G401 (cell line): ENCODE measurements at regions not wholly inside any gene's neighbourhood (a gene's known extent, or its start where the extent isn't known, plus 50 kb on each side); places are given as distances from the start of the nearest gene placed in this dataset.

Source experiments
- DNase-seq: peaks from one replicate; pipeline ENCODE4 v3.0.0-alpha.2; 2015; ENCODE audit warnings: low spot score
- in situ Hi-C: cut with HindIII; loops from 2 replicates; pipeline ENCODE4 v1.10.0; 2016; ENCODE audit warnings: low sequenced_read_pairs, mixed read lengths

- no peak for DNase-seq
- in situ Hi-C loops = no loop called here
Measured at GRCh38 chr21:24096651-24097050, 1510.6 kb downstream of the MRPL39 start.

- in situ Hi-C loops = no loop called here
- no peak for DNase-seq
Measured at GRCh38 chr21:24093032-24093431, 1514.2 kb downstream of the MRPL39 start.

DNA sequence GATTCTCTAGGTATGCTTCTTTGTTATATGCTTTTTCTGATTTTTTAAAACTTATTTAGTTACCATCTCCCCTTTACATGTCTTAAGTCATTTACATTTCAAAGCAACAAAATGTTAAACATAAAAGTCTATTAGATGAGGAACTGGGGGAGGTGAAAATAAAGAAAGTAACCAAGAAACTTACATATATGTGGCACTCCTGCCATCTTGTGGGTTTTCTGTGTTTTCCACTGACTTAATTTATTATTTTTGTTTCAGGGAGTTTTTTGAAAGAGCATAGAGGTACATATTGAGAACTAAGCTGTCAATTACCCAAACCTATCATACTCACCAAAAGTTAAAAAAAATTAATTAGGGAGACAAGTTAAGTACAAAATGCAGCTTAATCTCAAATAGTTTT, 1531.1 kb downstream of the MRPL39 start:
- in situ Hi-C loops = no loop called here
- no peak for DNase-seq

GRCh38 chr21:24055696-24056095, 1551.6 kb downstream of the MRPL39 start:
- no peak for DNase-seq
- in situ Hi-C loops = no loop called here

DNA sequence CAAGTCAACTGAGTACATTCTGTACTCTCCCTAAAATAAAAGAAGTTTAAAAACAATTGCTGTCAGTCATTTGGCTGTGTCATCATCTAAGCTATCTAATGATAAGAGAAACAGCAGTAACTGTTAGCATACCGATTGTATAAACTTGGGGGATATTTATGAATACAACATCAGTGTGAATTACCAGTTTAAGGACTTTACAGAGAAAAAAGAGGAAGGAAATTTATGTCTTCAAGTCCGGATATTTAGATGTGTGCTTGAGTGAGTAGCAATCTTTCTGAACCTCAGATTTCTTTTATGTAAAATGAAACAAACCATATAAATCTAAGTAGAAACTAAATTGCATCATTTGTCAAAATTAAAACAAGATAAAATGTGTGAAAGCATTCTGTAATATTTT, 1557.0 kb downstream of the MRPL39 start:
- DNase-seq = no peak
- in situ Hi-C loops = no loop called here

- DNase-seq = no peak
- in situ Hi-C loops = no loop called here
Measured at GRCh38 chr21:24046829-24047443, 1560.3 kb downstream of the MRPL39 start.

DNA sequence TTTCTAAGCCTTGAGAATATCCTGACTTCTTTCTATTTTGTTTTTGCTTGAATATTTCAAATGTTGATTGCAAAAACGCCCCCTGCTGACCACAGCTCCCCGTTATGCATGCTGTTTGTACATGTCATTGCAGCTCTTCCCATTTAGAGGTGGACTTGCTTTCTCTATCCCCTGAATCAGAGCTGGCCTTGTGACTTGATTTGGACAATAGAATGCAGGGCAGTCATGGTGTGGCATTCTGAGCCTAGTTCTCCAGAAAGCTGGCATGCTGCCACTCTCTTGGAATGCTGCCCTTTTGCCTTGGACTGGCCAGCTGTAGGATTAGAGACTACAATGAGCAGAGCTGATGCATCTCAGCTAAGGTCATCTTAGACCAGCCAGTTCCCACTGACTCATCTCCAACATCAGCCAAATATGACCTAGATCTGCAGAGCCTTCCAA, 1561.5 kb downstream of the MRPL39 start:
- in situ Hi-C loops = no loop called here
- peak; percentile 69 for DNase-seq

- in situ Hi-C loops = no loop called here
- DNase-seq = no peak
Measured at GRCh38 chr21:24045373-24045772, 1561.9 kb downstream of the MRPL39 start.

DNA sequence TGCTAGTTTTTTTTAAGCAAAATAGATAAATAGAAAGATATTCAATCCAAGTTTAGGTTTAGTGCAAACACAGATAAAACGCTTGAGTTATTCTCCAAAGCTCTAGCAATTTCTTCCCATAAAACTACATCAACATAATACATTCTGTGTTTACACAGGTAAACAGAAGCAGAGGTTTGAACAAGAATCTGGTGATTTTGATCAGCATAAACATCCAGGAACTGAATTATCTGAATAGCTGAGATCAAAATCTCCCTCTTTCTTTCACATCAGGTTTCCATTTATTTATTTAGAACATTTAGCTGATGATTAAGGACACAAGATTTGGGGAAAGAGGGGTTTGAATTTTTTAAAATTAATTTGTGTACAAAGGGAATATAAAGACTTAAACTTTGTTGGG, 1564.6 kb downstream of the MRPL39 start:
- no peak for DNase-seq
- in situ Hi-C loops = no loop called here

DNA sequence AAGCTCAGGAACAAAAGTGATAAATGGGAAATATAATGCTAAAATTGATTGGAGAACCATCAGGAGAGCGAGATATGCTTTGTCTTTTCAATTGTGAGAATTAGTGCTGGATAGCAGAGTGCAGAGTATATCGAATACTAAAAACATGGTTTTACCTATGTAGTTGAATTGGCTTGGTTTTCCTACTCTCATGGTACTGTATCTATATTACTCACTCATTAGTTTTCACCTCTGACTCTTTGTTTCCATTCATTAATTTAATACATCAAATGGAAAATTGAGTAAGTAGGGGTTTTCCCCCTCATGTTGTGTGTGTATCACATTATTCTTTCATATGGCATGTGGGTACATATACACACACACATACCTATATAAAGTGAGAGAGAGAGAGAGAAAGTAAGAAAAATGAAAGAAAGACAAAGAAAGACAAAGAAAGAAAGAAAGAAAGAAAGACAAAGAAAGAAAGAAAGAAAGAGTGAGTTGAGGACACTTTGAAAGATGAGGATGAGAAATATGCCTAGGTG, 1574.5 kb downstream of the MRPL39 start:
- in situ Hi-C loops = no loop called here
- no peak for DNase-seq

DNA sequence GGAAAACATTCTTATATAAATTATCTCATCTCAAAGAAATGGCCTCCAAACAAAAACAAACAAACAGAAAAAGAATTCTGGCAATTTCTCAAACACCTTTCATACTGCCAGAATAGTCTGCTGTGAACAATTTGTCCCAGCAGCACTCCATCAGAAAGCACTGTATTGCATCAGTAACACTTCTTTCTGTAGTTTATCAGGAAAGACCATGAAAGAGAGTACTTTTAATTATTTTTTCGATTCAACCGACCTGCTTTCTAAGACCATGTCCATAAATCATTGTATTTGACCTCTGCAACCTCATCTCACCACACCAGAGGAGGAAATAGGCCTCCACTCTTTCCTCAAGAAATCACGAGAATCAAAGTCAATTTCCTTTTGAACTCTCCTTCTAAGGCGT, 1579.9 kb downstream of the MRPL39 start:
- in situ Hi-C loops = no loop called here
- no peak for DNase-seq

DNA sequence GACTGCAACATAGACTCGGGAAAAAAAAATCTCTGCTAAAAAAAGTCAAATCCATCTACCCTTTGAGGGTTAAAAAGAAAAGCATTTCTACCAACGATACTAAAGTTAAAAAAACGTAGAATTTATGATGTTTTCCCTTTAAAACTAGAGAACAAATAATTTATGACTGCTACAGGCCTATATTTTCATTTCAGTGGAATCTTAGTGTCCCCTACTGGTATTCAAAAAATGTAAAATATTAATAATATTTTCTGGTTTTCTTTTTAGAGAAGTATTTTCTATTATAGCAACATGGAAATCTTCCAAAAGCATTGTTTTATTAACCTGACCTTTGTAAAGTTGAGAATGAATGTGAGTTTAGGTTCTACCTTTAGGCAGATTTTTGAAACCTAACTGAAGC, 1582.2 kb downstream of the MRPL39 start:
- no peak for DNase-seq
- in situ Hi-C loops = no loop called here

- in situ Hi-C loops = no loop called here
- no peak for DNase-seq
Measured at GRCh38 chr21:24023936-24024335, 1583.3 kb downstream of the MRPL39 start.

- no peak for DNase-seq
- in situ Hi-C loops = no loop called here
Measured at GRCh38 chr21:24023402-24023801, 1583.9 kb downstream of the MRPL39 start.

DNA sequence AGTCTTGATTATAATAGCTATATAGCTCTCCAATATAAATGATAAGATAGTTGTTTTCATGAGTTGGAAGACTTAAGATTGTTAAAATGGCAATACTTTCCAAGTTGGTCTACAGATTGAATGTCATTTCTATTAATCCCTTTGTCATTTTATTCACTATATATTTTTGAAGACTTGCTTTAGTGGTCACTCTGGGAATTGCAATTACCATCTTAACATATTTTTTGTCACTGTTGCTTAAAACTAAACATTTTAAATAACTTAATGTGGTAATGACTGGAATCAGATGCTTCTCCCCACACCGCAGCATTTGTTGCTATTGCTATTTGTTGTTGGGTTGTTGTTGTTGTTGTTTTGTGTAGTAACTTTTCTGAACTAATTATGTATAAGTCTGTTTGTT, 1592.9 kb downstream of the MRPL39 start:
- DNase-seq = no peak
- in situ Hi-C loops = no loop called here

GRCh38 chr21:24011087-24011486, 1596.2 kb downstream of the MRPL39 start:
- in situ Hi-C loops = no loop called here
- DNase-seq = no peak

DNA sequence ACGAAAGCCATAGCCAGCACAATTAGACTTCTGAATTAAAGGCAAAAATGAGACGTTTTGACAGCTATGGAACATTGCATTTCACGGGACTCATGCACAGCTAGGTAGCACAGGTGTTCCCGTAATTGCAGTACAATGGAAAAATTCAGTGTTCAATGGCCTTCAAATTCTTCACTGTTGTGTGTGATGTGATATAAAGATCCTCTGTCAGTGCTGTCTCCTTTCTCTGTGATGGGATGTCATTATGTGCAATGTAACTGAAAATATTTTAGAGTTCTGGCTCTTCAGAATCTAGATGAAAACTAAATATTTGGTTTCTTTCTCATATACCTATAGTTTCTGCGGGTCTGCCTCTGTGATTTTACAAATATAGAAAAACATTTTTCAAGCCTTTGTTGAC, 1599.7 kb downstream of the MRPL39 start:
- DNase-seq = no peak
- in situ Hi-C loops = no loop called here

DNA sequence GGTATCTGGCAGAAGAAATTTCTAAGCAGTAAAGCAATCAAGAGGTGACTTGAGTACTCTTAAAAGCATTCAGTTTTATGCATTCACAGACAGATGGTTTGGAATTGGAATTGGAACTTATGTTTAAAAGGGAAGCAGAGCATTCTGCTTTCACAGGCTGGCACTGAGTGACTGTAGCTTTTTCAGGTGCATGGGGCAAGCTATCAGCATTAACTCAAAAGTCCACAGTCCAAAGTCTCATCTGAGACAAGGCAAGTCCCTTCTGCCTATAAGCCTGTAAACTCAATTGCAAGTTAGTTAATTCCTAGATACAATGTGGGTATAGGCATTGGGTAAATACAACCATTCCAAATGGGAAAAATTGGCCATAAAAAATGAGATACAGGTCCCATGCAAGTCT, 1620.3 kb downstream of the MRPL39 start:
- in situ Hi-C loops = no loop called here
- DNase-seq = no peak

DNA sequence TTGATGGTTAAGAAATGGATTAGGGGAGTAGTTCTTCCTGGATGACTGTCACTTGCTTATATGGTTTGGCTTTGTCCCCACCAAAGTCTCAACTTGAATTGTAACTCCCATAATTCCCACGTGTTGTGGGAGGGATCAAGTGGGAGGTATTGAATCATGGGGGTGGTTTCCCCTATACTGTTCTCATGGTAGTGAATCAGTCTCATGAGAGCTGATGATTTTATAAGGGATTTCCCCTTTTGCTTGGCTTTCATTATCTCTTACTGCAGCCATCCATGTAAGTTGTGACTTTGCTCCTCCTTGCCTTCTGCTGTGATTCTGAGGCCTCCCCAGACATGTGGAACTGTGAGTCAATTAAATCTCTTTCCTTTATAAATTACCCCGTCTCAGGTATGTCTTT, 1621.1 kb downstream of the MRPL39 start:
- in situ Hi-C loops = no loop called here

GRCh38 chr21:23982546-23982945, 1624.7 kb downstream of the MRPL39 start:
- in situ Hi-C loops = no loop called here
- DNase-seq = no peak

More for the DNA sequence above, 1621.1 kb downstream of the MRPL39 start:
- no peak for DNase-seq

- DNase-seq = no peak
- in situ Hi-C loops = no loop called here
Measured at GRCh38 chr21:23977971-23978370, 1629.3 kb downstream of the MRPL39 start.
